Prostate gland (tissue), 2 donors: ENCODE measurements at regions not wholly inside any gene's neighbourhood (a gene's known extent, or its start where the extent isn't known, plus 50 kb on each side); places are given as distances from the start of the nearest gene placed in this dataset.

Experiments
- DNase-seq: peaks from one replicate; pipeline ENCODE4 v3.0.0-alpha.2; 2019; ENCODE audit warnings: low spot score
- H3K27ac ChIP-seq, 2 donors: fragments of 200-600 bp; sonication (generic); 2 replicates each; pipeline ENCODE4 v1.5.1; 2017 to 2019
- H3K27me3 ChIP-seq: fragments of 200-600 bp; sonication (generic); replicated peaks from 2 replicates; pipeline ENCODE4 v1.5.1; 2019; ENCODE audit not compliant: insufficient read depth
- H3K36me3 ChIP-seq, 2 donors: fragments of 200-600 bp; sonication (generic); 1 replicate in 1 of 2; 2 replicates in 1 of 2; pipeline versions ENCODE4 v1.5.1 to v1.8.1; 2017 to 2019
- H3K4me1 ChIP-seq: fragments of 200-600 bp; sonication (generic); replicated peaks from 2 replicates; pipeline ENCODE4 v1.5.1; 2019
- H3K4me3 ChIP-seq, 2 donors: fragments of 200-600 bp; sonication (generic); 2 replicates each; pipeline ENCODE4 v1.5.1; 2017 to 2019
- H3K9me3 ChIP-seq: fragments of 200-600 bp; sonication (generic); 2 replicates; pipeline ENCODE4 v1.5.1; 2017
- CTCF ChIP-seq, 4 experiments: fragments of 200-600 bp in 2 of 4; fragments of 450-650 bp in 2 of 4; sonication (generic) in 2 of 4; IDR thresholded peaks; 1 replicate in 3 of 4; 2 replicates in 1 of 4; pipeline ENCODE4 v1.5.1; 2016 to 2019; ENCODE audit warnings: antibody characterized with exemption in 4 of 4, mild to moderate bottlenecking in 2 of 4, moderate library complexity in 2 of 4
- POLR2A ChIP-seq: fragments of 450-650 bp; IDR thresholded peaks from one replicate; pipeline ENCODE4 v1.6.1; 2016; ENCODE audit warnings: antibody characterized with exemption, mild to moderate bottlenecking
- POLR2AphosphoS5 ChIP-seq: sonication (generic); formaldehyde crosslinking; IDR thresholded peaks from one replicate; pipeline ENCODE4 v1.6.1; 2017; ENCODE audit warnings: antibody characterized with exemption
- WGBS: methylation state at CpG from one replicate; pipeline ENCODE4 v1.1.5; 2018; 5-methylcytosine and 5-hydroxymethylcytosine counted together
- intact Hi-C: fragments of 100-400 bp; cut with DNase I; formaldehyde crosslinking; loops from one replicate; pipeline ENCODE4 v1.14.2; 2022

GRCh38 chr1:30321246-30321910, 402.0 kb downstream of the MATN1 start:
- no peak overlapping the region for H3K4me3 ChIP-seq
- H3K27ac ChIP-seq, result no peak overlapping the region
- no peaks in the 10 kb centered on the region for H3K9me3 ChIP-seq
- no peaks in the 10 kb centered on the region for H3K36me3 ChIP-seq
- no peaks in the 10 kb centered on the region for H3K4me1 ChIP-seq
- intact Hi-C loops, result no loop called here
- peaks cover 2% of the 10 kb centered on the region for H3K27me3 ChIP-seq
- no peak for DNase-seq
- WGBS, result 56% methylated on average over 13 of the region's 13 CpGs
- TF ChIP-seq POLR2AphosphoS5, result no peak
- TF ChIP-seq CTCF (IDR thresholded peaks at IDR 0.05), result no peak
- no peak for TF ChIP-seq POLR2A

GRCh38 chr1:30320581-30320890, 402.8 kb downstream of the MATN1 start:
- intact Hi-C loops, result no loop called here
- TF ChIP-seq POLR2A (no peak), CTCF (IDR thresholded peaks at IDR 0.05) (no peak), POLR2AphosphoS5 (no peak)
- no peak for DNase-seq
- peaks cover 2% of the 10 kb centered on the region for H3K27me3 ChIP-seq
- H3K4me3 ChIP-seq, result no peak overlapping the region
- no peaks in the 10 kb centered on the region for H3K9me3 ChIP-seq
- H3K27ac ChIP-seq, result no peak overlapping the region
- no peaks in the 10 kb centered on the region for H3K36me3 ChIP-seq
- no peaks in the 10 kb centered on the region for H3K4me1 ChIP-seq
- 47% methylated on average over 2 of the region's 2 CpGs for WGBS

- no peak for TF ChIP-seq POLR2AphosphoS5
- TF ChIP-seq POLR2A, result no peak
- no peak for TF ChIP-seq CTCF (IDR thresholded peaks at IDR 0.05)
- H3K36me3 ChIP-seq, result no peaks in the 10 kb centered on the region
- H3K4me1 ChIP-seq, result no peaks in the 10 kb centered on the region
- DNase-seq, result no peak
- intact Hi-C loops, result no loop called here
- WGBS, result 71% methylated on average over 10 of the region's 11 CpGs
- H3K4me3 ChIP-seq, result no peak overlapping the region
- H3K27ac ChIP-seq, result no peak overlapping the region
- H3K27me3 ChIP-seq, result peaks cover 2% of the 10 kb centered on the region
- no peaks in the 10 kb centered on the region for H3K9me3 ChIP-seq
These were observed 403.4 kb downstream of the MATN1 start for GRCh38 chr1:30319765-30320580.

GRCh38 chr1:30318864-30319718, 404.3 kb downstream of the MATN1 start:
- 71% methylated on average over 18 of the region's 18 CpGs for WGBS
- H3K9me3 ChIP-seq, result no peaks in the 10 kb centered on the region
- no peak for DNase-seq
- TF ChIP-seq CTCF (IDR thresholded peaks at IDR 0.05) (no peak), POLR2A (no peak), POLR2AphosphoS5 (no peak)
- peaks cover 2% of the 10 kb centered on the region for H3K27me3 ChIP-seq
- no peak overlapping the region for H3K27ac ChIP-seq
- intact Hi-C loops, result no loop called here
- no peaks in the 10 kb centered on the region for H3K4me1 ChIP-seq
- no peak overlapping the region for H3K4me3 ChIP-seq
- no peaks in the 10 kb centered on the region for H3K36me3 ChIP-seq
